ENCODE measurements at regions not wholly inside any gene's neighbourhood (a gene's known extent, or its start where the extent isn't known, plus 50 kb on each side); places are given as distances from the start of the nearest gene placed in this dataset.

GRCh38 chr3:72339670-72340030, 508.6 kb downstream of the SHQ1 start:
- Histone ChIP-seq H3K9me3 (ENCODE audit: insufficient read depth, low read depth, low read length) (no peaks in the 10 kb centered on the region), H3K27ac (ENCODE audit: low read length) (no peak overlapping the region), H3K9ac (ENCODE audit: low read depth, low read length) (no peak overlapping the region), H3K27me3 (ENCODE audit: insufficient read depth, low read length) (0 out of 2 replicates have a peak, but pooled peaks cover 2% of the 10 kb centered on the region), H3K4me1 (ENCODE audit: insufficient read depth, low read length) (peaks cover 10% of the 10 kb centered on the region), H3K36me3 (ENCODE audit: insufficient read depth, low read depth, low read length) (no peaks in the 10 kb centered on the region), H3K4me3 (ENCODE audit: low read length) (no peak overlapping the region)

DNA sequence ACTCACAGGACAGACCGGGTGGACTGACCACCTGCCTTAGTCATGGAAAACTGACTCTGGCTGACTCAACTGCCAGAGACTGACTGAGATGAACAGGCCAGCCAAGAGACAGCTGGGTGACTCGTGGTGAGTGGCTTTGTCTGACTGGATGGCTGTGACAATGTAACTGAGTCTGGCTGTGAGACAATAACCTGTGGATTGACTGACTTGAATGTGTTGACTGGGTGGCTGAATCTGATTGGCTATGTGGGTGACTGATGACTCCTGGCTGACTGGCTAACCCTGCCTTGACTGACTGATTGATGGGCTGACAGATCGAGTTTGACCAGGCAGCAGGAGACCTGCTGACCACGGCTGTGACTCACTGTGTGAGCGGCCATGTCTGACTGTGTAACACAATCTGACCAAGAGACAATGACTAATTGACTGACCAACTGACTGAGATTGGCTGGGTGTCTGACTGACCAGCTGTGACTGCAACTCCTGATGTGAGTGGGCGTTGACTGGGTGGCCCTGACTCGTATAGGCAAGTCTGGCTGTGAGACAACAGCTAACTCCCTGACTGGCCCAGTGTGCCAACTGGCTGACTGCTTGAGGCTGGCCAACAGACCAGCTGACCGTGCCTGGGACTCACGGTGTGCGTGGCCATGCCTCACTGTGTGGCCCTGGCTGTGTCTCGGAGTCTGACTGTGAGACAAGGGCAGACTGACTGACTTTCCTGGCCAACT, 509.1 kb downstream of the SHQ1 start:
- Histone ChIP-seq H3K9me3 (ENCODE audit: insufficient read depth, low read depth, low read length) (no peaks in the 10 kb centered on the region), H3K9ac (ENCODE audit: low read depth, low read length) (no peak overlapping the region), H3K27me3 (ENCODE audit: insufficient read depth, low read length) (peaks cover 7% of the 10 kb centered on the region; the same call in 1 of the 2 replicates), H3K27ac (ENCODE audit: low read length) (no peak overlapping the region), H3K4me1 (ENCODE audit: insufficient read depth, low read length) (peaks cover 12% of the 10 kb centered on the region), H3K4me3 (ENCODE audit: low read length) (no peak overlapping the region), H3K36me3 (ENCODE audit: insufficient read depth, low read depth, low read length) (no peaks in the 10 kb centered on the region)

GRCh38 chr3:72338082-72338941, 509.9 kb downstream of the SHQ1 start:
- peaks cover 15% of the 10 kb centered on the region; the same call in 1 of the 2 replicates for H3K27me3 ChIP-seq (ENCODE audit: insufficient read depth, low read length)
- H3K9me3 ChIP-seq (ENCODE audit: insufficient read depth, low read depth, low read length) = no peaks in the 10 kb centered on the region
- no peaks in the 10 kb centered on the region for H3K36me3 ChIP-seq (ENCODE audit: insufficient read depth, low read depth, low read length)
- no peak overlapping the region for H3K4me3 ChIP-seq (ENCODE audit: low read length)
- no peak overlapping the region for H3K27ac ChIP-seq (ENCODE audit: low read length)
- no peak overlapping the region for H3K9ac ChIP-seq (ENCODE audit: low read depth, low read length)
- peaks cover 12% of the 10 kb centered on the region for H3K4me1 ChIP-seq (ENCODE audit: insufficient read depth, low read length)

GRCh38 chr3:72337480-72337855, 510.8 kb downstream of the SHQ1 start:
- Histone ChIP-seq H3K27ac (ENCODE audit: low read length) (no peak overlapping the region), H3K4me1 (ENCODE audit: insufficient read depth, low read length) (peaks cover 12% of the 10 kb centered on the region), H3K9me3 (ENCODE audit: insufficient read depth, low read depth, low read length) (no peaks in the 10 kb centered on the region), H3K36me3 (ENCODE audit: insufficient read depth, low read depth, low read length) (no peaks in the 10 kb centered on the region), H3K4me3 (ENCODE audit: low read length) (no peak overlapping the region), H3K9ac (ENCODE audit: low read depth, low read length) (no peak overlapping the region), H3K27me3 (ENCODE audit: insufficient read depth, low read length) (peaks cover 15% of the 10 kb centered on the region; the same call in 1 of the 2 replicates)

GRCh38 chr3:72336821-72337479, 511.3 kb downstream of the SHQ1 start:
- H3K4me1 ChIP-seq (ENCODE audit: insufficient read depth, low read length) = peaks cover 12% of the 10 kb centered on the region
- H3K36me3 ChIP-seq (ENCODE audit: insufficient read depth, low read depth, low read length) = no peaks in the 10 kb centered on the region
- peaks cover 15% of the 10 kb centered on the region; the same call in 1 of the 2 replicates for H3K27me3 ChIP-seq (ENCODE audit: insufficient read depth, low read length)
- H3K9ac ChIP-seq (ENCODE audit: low read depth, low read length) = no peak overlapping the region
- no peak overlapping the region for H3K4me3 ChIP-seq (ENCODE audit: low read length)
- H3K9me3 ChIP-seq (ENCODE audit: insufficient read depth, low read depth, low read length) = no peaks in the 10 kb centered on the region
- no peak overlapping the region for H3K27ac ChIP-seq (ENCODE audit: low read length)

DNA sequence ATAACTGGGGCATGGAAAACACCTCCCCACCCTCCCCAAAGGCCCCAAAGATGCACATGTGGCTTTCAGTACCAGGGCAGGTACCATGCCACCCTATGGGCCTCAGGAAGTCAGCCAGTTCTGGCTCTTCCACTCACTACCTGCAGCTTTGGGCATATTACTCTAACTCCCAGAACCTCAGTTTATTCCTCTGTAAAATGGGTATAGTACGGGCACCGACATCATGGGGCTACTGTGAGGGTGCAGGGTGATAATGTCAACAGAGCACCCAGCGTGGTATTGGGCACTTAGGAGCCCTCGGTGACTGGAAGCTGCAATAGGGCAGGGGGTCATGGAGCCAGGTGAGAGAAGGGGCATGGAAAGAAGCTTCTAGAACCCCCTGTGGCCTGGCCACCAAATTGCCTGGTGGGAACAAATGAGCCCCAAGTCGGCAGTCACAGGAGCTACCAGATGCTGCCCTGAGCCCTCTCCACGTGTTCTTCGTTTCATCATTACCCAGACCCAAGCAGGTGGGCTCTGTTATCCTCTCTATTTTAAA, 512.1 kb downstream of the SHQ1 start:
- Histone ChIP-seq H3K36me3 (ENCODE audit: insufficient read depth, low read depth, low read length) (no peaks in the 10 kb centered on the region), H3K27ac (ENCODE audit: low read length) (no peak overlapping the region), H3K9ac (ENCODE audit: low read depth, low read length) (no peak overlapping the region), H3K9me3 (ENCODE audit: insufficient read depth, low read depth, low read length) (no peaks in the 10 kb centered on the region), H3K27me3 (ENCODE audit: insufficient read depth, low read length) (peaks cover 22% of the 10 kb centered on the region; the same call in 1 of the 2 replicates), H3K4me3 (ENCODE audit: low read length) (no peak overlapping the region), H3K4me1 (ENCODE audit: insufficient read depth, low read length) (peaks cover 12% of the 10 kb centered on the region)

- H3K36me3 ChIP-seq (ENCODE audit: insufficient read depth, low read depth, low read length) = no peaks in the 10 kb centered on the region
- H3K9ac ChIP-seq (ENCODE audit: low read depth, low read length) = no peak overlapping the region
- no peak overlapping the region for H3K27ac ChIP-seq (ENCODE audit: low read length)
- no peaks in the 10 kb centered on the region for H3K9me3 ChIP-seq (ENCODE audit: insufficient read depth, low read depth, low read length)
- peaks cover 26% of the 10 kb centered on the region; the same call in 1 of the 2 replicates for H3K27me3 ChIP-seq (ENCODE audit: insufficient read depth, low read length)
- no peak overlapping the region for H3K4me3 ChIP-seq (ENCODE audit: low read length)
- peaks cover 12% of the 10 kb centered on the region for H3K4me1 ChIP-seq (ENCODE audit: insufficient read depth, low read length)
Observed at GRCh38 chr3:72335458-72336095, 512.7 kb downstream of the SHQ1 start.

DNA sequence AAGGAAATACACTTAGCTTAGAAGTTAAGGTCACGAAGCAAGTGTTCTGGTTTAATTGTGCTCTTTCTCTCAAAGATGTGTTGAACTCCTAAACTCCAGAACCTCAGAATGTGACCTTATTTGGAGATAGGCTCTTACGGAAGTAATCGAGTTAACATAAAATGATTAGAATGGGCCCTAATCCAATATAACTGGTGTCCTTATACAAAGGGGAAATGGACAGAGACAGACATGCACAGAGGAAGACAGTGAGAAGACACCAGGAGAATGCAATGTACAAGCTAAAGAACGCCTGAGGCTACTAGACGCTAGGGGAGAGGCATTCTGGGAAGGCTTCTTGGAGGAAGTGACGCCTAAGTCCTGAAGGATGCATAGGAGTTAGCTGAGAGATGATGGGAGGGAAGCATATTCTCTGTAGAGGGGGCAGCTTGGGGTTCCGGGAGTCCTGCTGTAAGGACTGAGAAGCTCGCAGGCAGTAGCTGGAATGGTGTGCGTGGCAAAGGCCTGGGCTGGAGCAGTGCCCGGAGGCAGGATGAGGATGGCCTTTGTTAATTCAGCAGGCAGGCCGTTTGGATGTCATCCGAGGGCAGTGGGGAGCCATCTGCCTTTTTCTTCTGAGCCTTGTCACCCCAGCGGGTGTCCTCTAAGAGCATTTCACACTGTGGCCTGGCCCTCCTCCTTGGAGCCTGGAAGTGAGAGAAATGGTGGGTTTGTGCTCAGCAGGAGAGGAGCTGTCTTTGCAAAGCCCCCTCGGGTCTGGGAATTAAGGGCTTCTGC, 513.4 kb downstream of the SHQ1 start:
- no peak overlapping the region for H3K27ac ChIP-seq (ENCODE audit: low read length)
- peaks cover 12% of the 10 kb centered on the region for H3K4me1 ChIP-seq (ENCODE audit: insufficient read depth, low read length)

GRCh38 chr3:72332689-72333088, 515.6 kb downstream of the SHQ1 start:
- H3K4me3 ChIP-seq (ENCODE audit: low read length) = no peak overlapping the region
- no peak overlapping the region for H3K27ac ChIP-seq (ENCODE audit: low read length)
- H3K27me3 ChIP-seq (ENCODE audit: insufficient read depth, low read length) = peaks cover 31% of the 10 kb centered on the region; the same call in 1 of the 2 replicates
- H3K9me3 ChIP-seq (ENCODE audit: insufficient read depth, low read depth, low read length) = no peaks in the 10 kb centered on the region
- peaks cover 17% of the 10 kb centered on the region for H3K4me1 ChIP-seq (ENCODE audit: insufficient read depth, low read length)
- no peaks in the 10 kb centered on the region for H3K36me3 ChIP-seq (ENCODE audit: insufficient read depth, low read depth, low read length)
- no peak overlapping the region for H3K9ac ChIP-seq (ENCODE audit: low read depth, low read length)

More for the DNA sequence above, 513.4 kb downstream of the SHQ1 start:
- Histone ChIP-seq H3K9me3 (ENCODE audit: insufficient read depth, low read depth, low read length) (no peaks in the 10 kb centered on the region), H3K36me3 (ENCODE audit: insufficient read depth, low read depth, low read length) (no peaks in the 10 kb centered on the region), H3K9ac (ENCODE audit: low read depth, low read length) (no peak overlapping the region), H3K4me3 (ENCODE audit: low read length) (no peak overlapping the region), H3K27me3 (ENCODE audit: insufficient read depth, low read length) (peaks cover 26% of the 10 kb centered on the region; the same call in 1 of the 2 replicates)

DNA sequence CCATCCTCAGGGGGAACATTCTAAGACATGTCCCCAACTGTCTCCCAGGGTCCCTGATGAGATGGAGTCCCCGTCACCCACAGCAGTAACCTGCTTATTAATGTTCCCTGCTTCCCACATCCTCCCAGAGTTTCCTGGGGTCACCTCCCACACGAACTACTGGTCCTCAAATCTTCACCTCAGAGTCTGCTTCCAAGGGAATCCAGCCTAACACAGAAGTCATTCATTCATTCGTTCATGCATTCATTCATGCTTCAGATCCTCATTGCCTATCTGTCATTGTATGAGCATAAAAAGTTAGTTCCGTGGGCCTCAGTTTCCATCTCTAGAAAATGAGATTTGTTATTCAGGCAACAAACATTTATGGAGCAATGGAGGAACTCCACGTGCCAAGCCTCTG, 516.2 kb downstream of the SHQ1 start:
- Histone ChIP-seq H3K27me3 (ENCODE audit: insufficient read depth, low read length) (peaks cover 31% of the 10 kb centered on the region; the same call in 1 of the 2 replicates), H3K36me3 (ENCODE audit: insufficient read depth, low read depth, low read length) (no peaks in the 10 kb centered on the region), H3K4me1 (ENCODE audit: insufficient read depth, low read length) (peaks cover 15% of the 10 kb centered on the region), H3K9ac (ENCODE audit: low read depth, low read length) (no peak overlapping the region), H3K4me3 (ENCODE audit: low read length) (no peak overlapping the region), H3K27ac (ENCODE audit: low read length) (no peak overlapping the region), H3K9me3 (ENCODE audit: insufficient read depth, low read depth, low read length) (no peaks in the 10 kb centered on the region)
